B cell (primary cell): ENCODE measurements at regions not wholly inside any gene's neighbourhood (a gene's known extent, or its start where the extent isn't known, plus 50 kb on each side); places are given as distances from the start of the nearest gene placed in this dataset.

Source experiments
- ATAC-seq: fragments of 200-7000 bp; cut with Tn5 transposase; one replicate; pipeline ENCODE4 v1.10.0; 2021; ENCODE audit warnings: low read depth, mild to moderate bottlenecking, moderate number of reproducible peaks, moderate library complexity
- CTCF ChIA-PET: fragments of 350-600 bp; sonication (Branson Sonifier 250); formaldehyde crosslinking; loops from one replicate; lab custom pipeline; 2021; ENCODE audit warnings: antibody characterized with exemption, inconsistent platforms; lab: Charles Lee
- POLR2A ChIA-PET: fragments of 350-600 bp; sonication (Branson Sonifier 250); formaldehyde crosslinking; loops from one replicate; lab custom pipeline; 2021; ENCODE audit warnings: antibody characterized with exemption; lab: Charles Lee
- DNase-seq: peaks from one replicate; pipeline ENCODE4 v3.0.0; 2013
- H2AFZ ChIP-seq: 2 replicates; pipeline ENCODE4 v1.6.1; 2012; ENCODE audit warnings: mild to moderate bottlenecking, low read depth, low read length; ENCODE audit not compliant: insufficient read depth, poor library complexity, severe bottlenecking
- H3K27ac ChIP-seq, 2 donors: 1 replicate in 1 of 2; 2 replicates in 1 of 2; pipeline ENCODE4 v1.5.1; 2012 to 2013; ENCODE audit warnings: low read length in 2 of 2, mild to moderate bottlenecking in 2 of 2, moderate library complexity in 1 of 2
- H3K27me3 ChIP-seq, 4 experiments: fragments of 200-600 bp in 1 of 4; sonication (generic) in 1 of 4; replicated peaks in 1 of 4; 1 replicate in 2 of 4; 2 replicates in 2 of 4; pipeline versions ENCODE4 v1.6.1 to v1.7.0; 2013 to 2016; ENCODE audit warnings: low read length in 3 of 4, mild to moderate bottlenecking in 2 of 4, mixed read lengths in 1 of 4, moderate library complexity in 1 of 4; ENCODE audit not compliant: insufficient read depth in 4 of 4, control insufficient read depth in 3 of 4; ENCODE audit errors: control extremely low read depth in 1 of 4
- H3K36me3 ChIP-seq, 2 experiments: replicated peaks in 1 of 2; 1 replicate in 1 of 2; 2 replicates in 1 of 2; pipeline versions ENCODE4 v1.6.1 to v1.7.1; 2013; ENCODE audit warnings: low read length in 1 of 2; ENCODE audit not compliant: insufficient read depth in 2 of 2, control insufficient read depth in 1 of 2; ENCODE audit errors: control extremely low read depth in 1 of 2, extremely low read depth in 1 of 2
- H3K4me1 ChIP-seq, 2 donors: fragments of 200-600 bp in 1 of 2; sonication (generic) in 1 of 2; 1 replicate in 1 of 2; 2 replicates in 1 of 2; pipeline versions ENCODE4 v1.5.1 to v1.6.1; 2013 to 2017; ENCODE audit warnings: low read length in 2 of 2; ENCODE audit not compliant: control insufficient read depth in 2 of 2, insufficient read depth in 2 of 2
- H3K4me2 ChIP-seq: replicated peaks from 2 replicates; pipeline ENCODE3; 2012; ENCODE audit warnings: mild to moderate bottlenecking, low read depth, low read length; ENCODE audit not compliant: poor library complexity, severe bottlenecking
- H3K4me3 ChIP-seq, 5 experiments: fragments of 200-600 bp in 1 of 5; sonication (generic) in 1 of 5; 1 replicate in 3 of 5; 2 replicates in 2 of 5; pipeline versions ENCODE4 v1.5.1 to v1.7.0; 2011 to 2016; ENCODE audit warnings: low read length in 4 of 5, mild to moderate bottlenecking in 4 of 5, low read depth in 2 of 5, control low read depth in 1 of 5, moderate library complexity in 1 of 5; ENCODE audit not compliant: insufficient read depth in 1 of 5; ENCODE audit errors: control extremely low read depth in 1 of 5, extremely low read depth in 1 of 5
- H3K79me2 ChIP-seq: fragments of 200-600 bp; sonication (generic); one replicate; pipeline ENCODE4 v1.6.0; 2016; ENCODE audit warnings: low read length; ENCODE audit not compliant: control insufficient read depth, insufficient read depth
- H3K9ac ChIP-seq: fragments of 200-600 bp; sonication (generic); 2 replicates; pipeline ENCODE4 v1.6.1; 2017; ENCODE audit warnings: mild to moderate bottlenecking, low read length, moderate library complexity
- H3K9me3 ChIP-seq, 3 donors: one replicate each; pipeline versions ENCODE4 v1.6.1 to v1.7.1; 2013; ENCODE audit warnings: low read length in 2 of 3; ENCODE audit not compliant: control insufficient read depth in 2 of 3, insufficient read depth in 1 of 3; ENCODE audit errors: control extremely low read depth in 1 of 3
- H4K20me1 ChIP-seq: 2 replicates; pipeline ENCODE4 v1.6.0; 2012; ENCODE audit warnings: mild to moderate bottlenecking, low read length; ENCODE audit not compliant: insufficient read depth, control insufficient read depth, poor library complexity, severe bottlenecking
- H3K27ac Mint-ChIP-seq: one replicate; pipeline ENCODE4 v1.8.0; 2021; ENCODE audit warnings: mixed read lengths
- H3K27me3 Mint-ChIP-seq: one replicate; pipeline ENCODE4 v1.8.0; 2021; ENCODE audit warnings: mixed read lengths
- H3K4me1 Mint-ChIP-seq: one replicate; pipeline ENCODE4 v1.8.0; 2021; ENCODE audit warnings: mixed read lengths
- H3K4me3 Mint-ChIP-seq: one replicate; pipeline ENCODE4 v1.8.0; 2021; ENCODE audit warnings: mixed read lengths
- H3K9me3 Mint-ChIP-seq: one replicate; pipeline ENCODE4 v1.8.0; 2022; ENCODE audit warnings: mixed read lengths; ENCODE audit not compliant: insufficient read depth
- EZH2 ChIP-seq: IDR thresholded peaks from 2 replicates; pipeline ENCODE4 v1.6.1; 2012; ENCODE audit warnings: borderline replicate concordance, low read depth, mild to moderate bottlenecking, moderate library complexity, low read length; ENCODE audit not compliant: insufficient read depth, poor library complexity, severe bottlenecking
- WGBS: methylation state at CpG from one replicate; pipeline ENCODE4 v1.1.5; 2013; ENCODE audit warnings: missing lambda C conversion rate; ENCODE audit not compliant: insufficient coverage; 5-methylcytosine and 5-hydroxymethylcytosine counted together
- intact Hi-C: fragments of 100-400 bp; cut with micrococcal nuclease; formaldehyde crosslinking; loops from one replicate; pipeline ENCODE4 v1.10.0; 2022
- TF ChIP-seq, protein P1 (sequence below): fragments of 200-600 bp; IDR thresholded peaks from one replicate; pipeline ENCODE4 v1.8.0; 2022; ENCODE audit warnings: antibody characterized with exemption, mild to moderate bottlenecking

DNA sequence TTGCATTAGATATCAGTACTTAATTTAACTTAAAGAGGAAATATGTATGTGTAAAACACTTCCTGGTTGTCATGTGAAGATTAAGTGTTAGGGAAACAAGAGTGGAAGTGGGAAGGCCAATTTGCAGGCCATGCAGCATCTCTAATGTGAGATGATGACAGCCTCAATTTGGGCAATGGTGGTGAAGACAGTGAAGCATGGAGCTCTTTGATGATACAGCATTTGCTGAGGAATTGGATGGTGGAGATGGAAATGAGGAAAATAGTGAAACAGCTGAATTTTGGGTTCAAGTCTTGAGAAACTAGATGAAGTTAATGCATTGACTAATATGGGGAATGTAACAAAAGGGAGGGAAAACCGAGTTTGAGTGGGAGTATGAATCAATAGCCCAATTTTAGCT is 231.7 kb upstream of the MIR17HG start:
- no peak for TF ChIP-seq EZH2
- TF ChIP-seq, protein P1, sequence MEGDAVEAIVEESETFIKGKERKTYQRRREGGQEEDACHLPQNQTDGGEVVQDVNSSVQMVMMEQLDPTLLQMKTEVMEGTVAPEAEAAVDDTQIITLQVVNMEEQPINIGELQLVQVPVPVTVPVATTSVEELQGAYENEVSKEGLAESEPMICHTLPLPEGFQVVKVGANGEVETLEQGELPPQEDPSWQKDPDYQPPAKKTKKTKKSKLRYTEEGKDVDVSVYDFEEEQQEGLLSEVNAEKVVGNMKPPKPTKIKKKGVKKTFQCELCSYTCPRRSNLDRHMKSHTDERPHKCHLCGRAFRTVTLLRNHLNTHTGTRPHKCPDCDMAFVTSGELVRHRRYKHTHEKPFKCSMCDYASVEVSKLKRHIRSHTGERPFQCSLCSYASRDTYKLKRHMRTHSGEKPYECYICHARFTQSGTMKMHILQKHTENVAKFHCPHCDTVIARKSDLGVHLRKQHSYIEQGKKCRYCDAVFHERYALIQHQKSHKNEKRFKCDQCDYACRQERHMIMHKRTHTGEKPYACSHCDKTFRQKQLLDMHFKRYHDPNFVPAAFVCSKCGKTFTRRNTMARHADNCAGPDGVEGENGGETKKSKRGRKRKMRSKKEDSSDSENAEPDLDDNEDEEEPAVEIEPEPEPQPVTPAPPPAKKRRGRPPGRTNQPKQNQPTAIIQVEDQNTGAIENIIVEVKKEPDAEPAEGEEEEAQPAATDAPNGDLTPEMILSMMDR, result no peak
- no peaks in the 10 kb centered on the region for H3K9me3 Mint-ChIP-seq
- no peak overlapping the region for H3K27ac Mint-ChIP-seq
- peaks cover 3% of the 10 kb centered on the region for H3K27me3 Mint-ChIP-seq
- H3K27me3 ChIP-seq, result no peaks in the 10 kb centered on the region
- H3K4me2 ChIP-seq, result no peak overlapping the region
- CTCF ChIA-PET, result no interaction called here
- no peak overlapping the region for H3K27ac ChIP-seq
- H3K4me1 ChIP-seq, result no peaks in the 10 kb centered on the region
- no peak overlapping the region for H3K9ac ChIP-seq
- H3K4me1 Mint-ChIP-seq, result no peaks in the 10 kb centered on the region
- POLR2A ChIA-PET, result no interaction called here
- ATAC-seq, result no peak
- H3K36me3 ChIP-seq, result no peaks in the 10 kb centered on the region
- H3K9me3 ChIP-seq, result no peaks in the 10 kb centered on the region
- H3K4me3 Mint-ChIP-seq, result no peak overlapping the region
- H3K4me3 ChIP-seq, result no peak overlapping the region
- H3K79me2 ChIP-seq, result no peaks in the 10 kb centered on the region
- WGBS, result 89% methylated on average over 1 of the region's 1 CpG
- no peaks in the 10 kb centered on the region for H4K20me1 ChIP-seq
- H2AFZ ChIP-seq, result no peak overlapping the region
- DNase-seq, result no peak
- intact Hi-C loops, result no loop called here

DNA sequence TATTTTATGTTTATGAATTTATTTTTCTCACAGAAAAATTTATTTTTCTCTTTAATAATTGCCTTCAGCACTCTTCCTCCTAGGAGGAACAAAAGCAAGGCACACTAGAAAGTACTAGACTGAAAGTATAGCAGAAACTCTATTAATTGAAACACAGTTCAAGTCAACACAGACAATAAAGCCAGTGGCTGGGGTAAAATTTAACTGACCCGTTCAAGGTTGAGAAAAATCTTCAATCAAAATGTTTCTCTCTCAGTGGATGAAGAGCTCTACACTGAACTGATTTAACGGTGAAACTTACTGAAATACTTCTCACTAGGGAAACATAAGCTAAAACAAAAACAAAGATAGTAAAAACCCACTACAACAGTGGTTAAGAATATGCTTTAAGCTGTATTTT is 230.1 kb upstream of the MIR17HG start:
- Mint-ChIP-seq H3K4me1 (no peaks in the 10 kb centered on the region), H3K4me3 (no peak overlapping the region), H3K27me3 (peaks cover 3% of the 10 kb centered on the region), H3K9me3 (no peaks in the 10 kb centered on the region), H3K27ac (no peak overlapping the region)
- ChIA-PET CTCF (no interaction called here), POLR2A (no interaction called here)
- Histone ChIP-seq H3K4me1 (no peaks in the 10 kb centered on the region), H2AFZ (no peak overlapping the region), H3K79me2 (no peaks in the 10 kb centered on the region), H3K9me3 (no peaks in the 10 kb centered on the region), H3K27ac (no peak overlapping the region), H3K27me3 (no peaks in the 10 kb centered on the region), H3K4me3 (no peak overlapping the region), H3K4me2 (no peak overlapping the region), H3K36me3 (no peaks in the 10 kb centered on the region), H4K20me1 (no peaks in the 10 kb centered on the region), H3K9ac (no peak overlapping the region)
- TF ChIP-seq, protein P1, result no peak
- TF ChIP-seq EZH2, result no peak
- WGBS, result no CpG with 5 or more reads among the region's 2 CpGs
- ATAC-seq (no peak), DNase-seq (no peak)
- intact Hi-C loops, result no loop called here
